PC-3 (cell line): ENCODE measurements at regions not wholly inside any gene's neighbourhood (a gene's known extent, or its start where the extent isn't known, plus 50 kb on each side); places are given as distances from the start of the nearest gene placed in this dataset.

Experiments
- ATAC-seq: fragments of 200-7000 bp; cut with Tn5 transposase; 2 replicates; pipeline ENCODE4 v1.9.1; 2020; ENCODE audit warnings: mild to moderate bottlenecking, moderate library complexity
- BruUV-seq: library from RNA; stranded (reverse); fragments of 400-500 nt; replicated peaks from 2 replicates; lab custom pipeline; 2021; lab: Mats Ljungman, UMichigan
- CTCF ChIA-PET: fragments of 300-600 bp; sonication (Branson Sonifier 250); formaldehyde crosslinking; loops from one replicate; lab custom pipeline; 2022; ENCODE audit warnings: antibody characterized with exemption; lab: Charles Lee
- POLR2A ChIA-PET: fragments of 300-600 bp; sonication (Branson Sonifier 250); formaldehyde crosslinking; loops from one replicate; lab custom pipeline; 2022; ENCODE audit warnings: antibody characterized with exemption; ENCODE audit not compliant: unreplicated experiment; lab: Charles Lee
- DNase-seq: peaks from one replicate; pipeline ENCODE4 v3.0.0-alpha.2; 2015
- H2AFZ ChIP-seq: fragments of 300-600 bp; sonication (generic); 2 replicates; pipeline ENCODE4 v1.6.0; 2016; ENCODE audit warnings: antibody characterized with exemption, low read length
- H3F3A ChIP-seq: fragments of 300-600 bp; sonication (generic); one replicate; pipeline ENCODE4 v1.6.0; 2017; ENCODE audit warnings: antibody characterized with exemption, low read length, control low read depth, mild to moderate bottlenecking; ENCODE audit not compliant: unreplicated experiment
- H3K27ac ChIP-seq: fragments of 300-600 bp; sonication (generic); 2 replicates; pipeline ENCODE4 v1.5.1; 2016; ENCODE audit warnings: mild to moderate bottlenecking, low read length
- H3K27me3 ChIP-seq: fragments of 300-600 bp; sonication (generic); 2 replicates; pipeline ENCODE4 v1.6.1; 2016; ENCODE audit warnings: low read length, mixed read lengths
- H3K36me3 ChIP-seq: fragments of 300-600 bp; sonication (generic); 2 replicates; pipeline ENCODE4 v1.6.1; 2016; ENCODE audit warnings: low read depth, mixed run types, low read length, mixed read lengths
- H3K4me1 ChIP-seq: fragments of 300-600 bp; sonication (generic); 2 replicates; pipeline ENCODE4 v1.5.1; 2016; ENCODE audit warnings: low read length; ENCODE audit not compliant: insufficient read depth
- H3K4me2 ChIP-seq: fragments of 300-600 bp; sonication (generic); 2 replicates; pipeline ENCODE4 v1.6.0; 2016; ENCODE audit warnings: low read length
- H3K4me3 ChIP-seq: fragments of 300-600 bp; sonication (generic); 2 replicates; pipeline ENCODE4 v1.5.1; 2016; ENCODE audit warnings: mild to moderate bottlenecking, low read length, mixed read lengths
- H3K79me2 ChIP-seq: fragments of 300-600 bp; sonication (generic); 2 replicates; pipeline ENCODE4 v1.6.1; 2017; ENCODE audit warnings: low read length, mixed read lengths
- H3K9ac ChIP-seq: fragments of 300-600 bp; sonication (generic); 2 replicates; pipeline ENCODE4 v1.6.0; 2016; ENCODE audit warnings: mild to moderate bottlenecking, low read length
- H3K9me2 ChIP-seq: fragments of 300-600 bp; sonication (generic); replicated peaks from 2 replicates; pipeline ENCODE4 v1.6.1; 2016; ENCODE audit warnings: mixed run types, low read length, mixed read lengths
- H3K9me3 ChIP-seq: fragments of 300-600 bp; sonication (generic); 2 replicates; pipeline ENCODE4 v1.6.1; 2016; ENCODE audit warnings: low read length, mixed read lengths
- H4K20me1 ChIP-seq: fragments of 300-600 bp; sonication (generic); 2 replicates; pipeline ENCODE4 v1.6.1; 2016; ENCODE audit warnings: low read length, mixed read lengths
- CTCF ChIP-seq: fragments of 300-600 bp; sonication (generic); conservative IDR thresholded peaks from 2 replicates; pipeline ENCODE4 v1.5.1; 2017; ENCODE audit warnings: antibody characterized with exemption, low read depth, mild to moderate bottlenecking, low read length
- EZH2 ChIP-seq: fragments of 300-600 bp; sonication (generic); IDR thresholded peaks from one replicate; pipeline ENCODE4 v1.6.1; 2017; ENCODE audit warnings: antibody characterized with exemption, mild to moderate bottlenecking, low read length; ENCODE audit not compliant: unreplicated experiment
- EZH2phosphoT487 ChIP-seq: fragments of 300-600 bp; sonication (generic); IDR thresholded peaks from 2 replicates; pipeline ENCODE4 v1.6.1; 2018; ENCODE audit warnings: mild to moderate bottlenecking, antibody characterized with exemption, low read length, borderline replicate concordance
- intact Hi-C: fragments of 100-400 bp; cut with micrococcal nuclease; formaldehyde crosslinking; loops from 2 replicates; pipeline ENCODE4 v1.9.0; 2023

DNA sequence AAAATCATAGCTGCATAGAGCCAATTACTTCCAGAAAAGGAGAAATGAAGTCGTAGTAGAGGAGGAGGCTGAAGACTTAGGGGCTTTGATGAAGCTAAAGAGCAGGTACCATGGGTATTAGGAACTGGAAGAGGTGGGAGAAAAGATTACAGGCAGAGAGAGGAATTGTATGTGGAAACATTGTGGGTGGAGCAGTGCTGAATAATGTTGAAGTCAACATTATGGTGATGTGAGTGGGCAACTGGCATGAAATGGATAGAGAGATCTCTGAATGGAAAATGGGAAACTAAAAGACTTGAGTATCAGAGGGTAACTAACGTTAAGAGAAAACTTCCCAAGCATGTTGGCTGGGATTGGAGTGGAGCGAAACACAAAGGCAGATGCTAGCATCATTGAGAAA is 92.5 kb downstream of the AREG start:
- Histone ChIP-seq H3K9me3 (no peaks in the 10 kb centered on the region), H3K36me3 (no peaks in the 10 kb centered on the region), H3K27me3 (no peaks in the 10 kb centered on the region), H3K4me3 (no peak overlapping the region), H3F3A (no peaks in the 10 kb centered on the region), H4K20me1 (no peaks in the 10 kb centered on the region), H3K9ac (peak overlapping the region; percentile 23; the same call in 1 of the 2 replicates), H3K4me1 (peaks cover 65% of the 10 kb centered on the region), H2AFZ (peak overlapping the region; percentile 6; the same call in 1 of the 2 replicates), H3K27ac (peak overlapping the region; percentile 16), H3K79me2 (no peaks in the 10 kb centered on the region), H3K9me2 (no peaks in the 10 kb centered on the region), H3K4me2 (no peak overlapping the region)
- ChIA-PET POLR2A (no interaction called here), CTCF (interaction anchor here (0.5 to 0.7 kb wide), 2 partner anchors 96 to 128 kb away, joined by 3 to 4 read pairs; no protein-coding TSS in a partner anchor)
- no peak for TF ChIP-seq CTCF
- TF ChIP-seq EZH2phosphoT487, result no peak
- no peak for TF ChIP-seq EZH2
- BruUV-seq, result no TSS peak
- no peak for ATAC-seq
- no peak for DNase-seq
- intact Hi-C loops, result no loop called here

GRCh38 chr4:74539044-74539790 is 94.3 kb downstream of the AREG start:
- intact Hi-C loops, result no loop called here
- ChIA-PET CTCF (no interaction called here), POLR2A (no interaction called here)
- H3F3A ChIP-seq, result no peaks in the 10 kb centered on the region
- H3K9ac ChIP-seq, result 0 out of 2 replicates have a peak overlapping the region, but pooled peaks have one; percentile 34
- DNase-seq (peak; percentile 12), ATAC-seq (no peak)
- TF ChIP-seq EZH2phosphoT487 (no peak), CTCF (no peak), EZH2 (no peak)
- BruUV-seq, result no TSS peak
- no peaks in the 10 kb centered on the region for H3K27me3 ChIP-seq
- peak overlapping the region; percentile 38; the same call in 1 of the 2 replicates for H2AFZ ChIP-seq
- H3K9me3 ChIP-seq, result no peaks in the 10 kb centered on the region
- H3K36me3 ChIP-seq, result no peaks in the 10 kb centered on the region
- peaks cover 49% of the 10 kb centered on the region for H3K4me1 ChIP-seq
- H3K9me2 ChIP-seq, result no peaks in the 10 kb centered on the region
- H3K27ac ChIP-seq, result peak overlapping the region; percentile 70
- no peak overlapping the region for H3K4me2 ChIP-seq
- no peaks in the 10 kb centered on the region for H4K20me1 ChIP-seq
- H3K4me3 ChIP-seq, result no peak overlapping the region
- H3K79me2 ChIP-seq, result no peaks in the 10 kb centered on the region

DNA sequence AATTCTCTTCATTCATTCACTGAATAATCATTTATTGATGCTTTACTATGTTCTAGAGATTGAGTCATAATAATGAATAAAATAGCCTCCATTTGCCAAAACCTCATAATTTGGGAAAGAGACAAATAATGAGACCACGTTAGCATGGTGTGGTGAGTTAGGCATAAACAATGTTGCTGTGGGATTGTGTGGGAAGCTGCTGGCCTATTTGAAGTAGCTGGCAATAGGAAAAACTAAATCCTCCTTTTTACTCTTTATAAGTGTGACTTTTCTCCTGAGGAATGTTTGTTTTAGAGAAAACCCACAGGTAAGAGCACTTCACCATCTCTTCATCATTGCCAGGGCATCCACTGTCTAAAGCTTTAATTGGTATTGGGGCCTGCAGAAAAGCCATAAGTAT is 95.3 kb downstream of the AREG start:
- no peak for TF ChIP-seq CTCF
- TF ChIP-seq EZH2, result no peak
- no peak for TF ChIP-seq EZH2phosphoT487
- ChIA-PET POLR2A (no interaction called here), CTCF (no interaction called here)
- Histone ChIP-seq H3K36me3 (no peaks in the 10 kb centered on the region), H3K9me3 (no peaks in the 10 kb centered on the region), H3K79me2 (no peaks in the 10 kb centered on the region), H4K20me1 (no peaks in the 10 kb centered on the region), H3K27ac (peak overlapping the region; percentile 70), H3K9ac (peak overlapping the region; percentile 34; the same call in 1 of the 2 replicates), H3F3A (no peaks in the 10 kb centered on the region), H3K4me2 (no peak overlapping the region), H3K27me3 (no peaks in the 10 kb centered on the region), H2AFZ (no peak overlapping the region), H3K9me2 (no peaks in the 10 kb centered on the region), H3K4me1 (peaks cover 46% of the 10 kb centered on the region), H3K4me3 (no peak overlapping the region)
- intact Hi-C loops, result no loop called here
- DNase-seq, result peak; percentile 65
- no TSS peak for BruUV-seq
- ATAC-seq, result peak; percentile 56
